ENCODE measurements at regions not wholly inside any gene's neighbourhood (a gene's known extent, or its start where the extent isn't known, plus 50 kb on each side); places are given as distances from the start of the nearest gene placed in this dataset.
A peak's percentile ranks its signal among the peaks of the same experiment; 100 is the strongest.

DNA sequence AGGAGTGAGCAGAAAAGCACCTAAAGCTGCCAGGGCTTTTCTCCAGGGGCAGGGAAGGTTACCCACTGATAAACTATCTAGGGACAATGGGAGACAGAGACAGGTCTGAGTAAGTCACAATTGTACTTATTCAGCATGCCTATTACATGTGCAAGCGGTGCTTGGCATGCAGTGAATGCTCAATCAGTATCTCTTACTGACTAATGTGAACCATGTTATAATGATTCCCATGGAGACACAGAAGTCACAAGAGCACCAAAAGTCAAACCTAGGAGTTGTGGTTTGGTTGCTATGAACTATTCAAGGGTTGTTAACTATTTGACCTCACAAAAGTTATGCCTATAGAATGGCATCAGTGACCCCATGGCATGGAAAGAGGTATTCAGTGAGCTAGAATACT is 50.0 kb upstream of the RASGRP1 start:
- H3K4me2 ChIP-seq (ENCODE audit: low read depth, low read length, poor library complexity, severe bottlenecking): no peak overlapping the region
- H3K36me3 ChIP-seq (ENCODE audit: insufficient read depth, low read length): no peaks in the 10 kb centered on the region
- DNase-seq: no peak
- H3K9me2 ChIP-seq (replicated peaks; ENCODE audit: insufficient read depth, low read length): no peaks in the 10 kb centered on the region
- H3K27me3 ChIP-seq (ENCODE audit: low read length): no peaks in the 10 kb centered on the region
- no peaks in the 10 kb centered on the region for H4K20me1 ChIP-seq (ENCODE audit: insufficient read depth, low read depth, low read length)
- H3K4me1 ChIP-seq (ENCODE audit: low read length): peaks cover 30% of the 10 kb centered on the region
- no peak overlapping the region for H2AFZ ChIP-seq (ENCODE audit: low read length)
- H3K27ac ChIP-seq (ENCODE audit: low read length): no peak overlapping the region
- H3K9me3 ChIP-seq (ENCODE audit: low read length): no peaks in the 10 kb centered on the region
- H3K4me3 ChIP-seq (ENCODE audit: low read length): no peak overlapping the region
- H3K9ac ChIP-seq (ENCODE audit: low read length): no peak overlapping the region
- no peaks in the 10 kb centered on the region for H3K79me2 ChIP-seq (ENCODE audit: low read length)

DNA sequence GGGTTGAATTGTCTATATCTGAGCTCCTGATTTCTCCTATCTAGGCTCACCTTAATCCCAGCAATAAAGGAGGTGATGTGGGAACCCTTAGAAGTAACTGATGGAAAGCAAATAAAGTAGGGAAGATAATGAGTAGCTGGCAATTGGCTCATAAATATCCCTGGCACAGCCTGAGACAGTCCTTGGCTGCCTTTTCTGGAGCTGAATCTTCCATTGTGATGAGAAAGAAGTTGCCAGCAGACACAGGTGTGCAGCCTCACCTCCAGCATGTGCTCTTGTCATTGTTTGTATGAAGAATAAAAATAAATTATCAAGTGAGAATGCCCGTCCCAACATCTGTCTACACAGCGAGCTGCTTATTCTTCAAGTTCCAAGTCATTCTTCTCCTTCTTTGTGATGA is 53.2 kb upstream of the RASGRP1 start:
- Histone ChIP-seq H3K9me2 (replicated peaks; ENCODE audit: insufficient read depth, low read length) (no peaks in the 10 kb centered on the region), H3K36me3 (ENCODE audit: insufficient read depth, low read length) (no peaks in the 10 kb centered on the region), H3K27ac (ENCODE audit: low read length) (no peak overlapping the region)

DNA sequence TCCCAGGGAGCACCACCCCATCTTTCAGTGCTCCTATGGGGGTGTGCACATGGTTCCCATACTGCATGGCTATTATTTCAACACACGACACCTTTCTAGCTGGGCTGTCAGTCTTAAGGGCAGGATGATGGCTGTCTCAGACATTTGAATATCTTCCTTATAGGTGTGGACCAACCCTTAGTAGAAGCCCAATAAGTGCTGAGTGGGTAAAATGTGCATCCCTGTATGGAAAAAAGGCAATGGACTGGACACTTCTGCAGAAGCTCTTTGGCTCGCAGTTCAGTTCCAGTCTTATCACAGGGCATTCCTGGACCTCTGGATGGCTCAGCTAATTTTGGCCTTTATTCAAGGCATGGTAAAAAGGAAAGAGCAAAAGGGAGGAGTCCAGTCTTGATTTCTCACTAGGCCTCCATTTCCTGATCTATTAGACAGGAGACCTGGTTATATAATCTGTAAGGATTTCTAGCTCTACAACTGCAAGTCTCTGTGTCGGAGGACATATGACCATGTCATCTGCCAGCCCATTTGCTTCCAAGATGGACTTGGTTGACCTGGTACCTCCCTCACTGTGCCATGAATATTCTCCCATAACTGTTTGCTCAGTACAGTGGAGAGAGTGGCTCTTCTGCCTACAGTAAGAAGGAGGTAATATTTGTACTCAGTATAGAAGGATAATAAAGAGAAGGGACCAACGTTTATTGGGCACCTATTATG is 53.8 kb upstream of the RASGRP1 start:
- Histone ChIP-seq H3K9me2 (replicated peaks; ENCODE audit: insufficient read depth, low read length) (no peaks in the 10 kb centered on the region), H3K4me3 (ENCODE audit: low read length) (no peak overlapping the region), H3K4me2 (ENCODE audit: low read depth, low read length, poor library complexity, severe bottlenecking) (no peak overlapping the region), H3K9ac (ENCODE audit: low read length) (no peak overlapping the region), H3K36me3 (ENCODE audit: insufficient read depth, low read length) (no peaks in the 10 kb centered on the region), H3K27me3 (ENCODE audit: low read length) (no peaks in the 10 kb centered on the region), H3K79me2 (ENCODE audit: low read length) (no peaks in the 10 kb centered on the region), H3K27ac (ENCODE audit: low read length) (no peak overlapping the region), H2AFZ (ENCODE audit: low read length) (no peak overlapping the region), H3K9me3 (ENCODE audit: low read length) (no peaks in the 10 kb centered on the region), H3K4me1 (ENCODE audit: low read length) (peaks cover 17% of the 10 kb centered on the region), H4K20me1 (ENCODE audit: insufficient read depth, low read depth, low read length) (no peaks in the 10 kb centered on the region)
- no peak for DNase-seq

More for the DNA sequence above, 53.2 kb upstream of the RASGRP1 start:
- Histone ChIP-seq H3K9ac (ENCODE audit: low read length) (no peak overlapping the region), H4K20me1 (ENCODE audit: insufficient read depth, low read depth, low read length) (no peaks in the 10 kb centered on the region), H3K4me3 (ENCODE audit: low read length) (no peak overlapping the region), H3K4me1 (ENCODE audit: low read length) (peaks cover 17% of the 10 kb centered on the region), H3K9me3 (ENCODE audit: low read length) (no peaks in the 10 kb centered on the region), H3K27me3 (ENCODE audit: low read length) (no peaks in the 10 kb centered on the region), H3K79me2 (ENCODE audit: low read length) (no peaks in the 10 kb centered on the region), H3K4me2 (ENCODE audit: low read depth, low read length, poor library complexity, severe bottlenecking) (no peak overlapping the region), H2AFZ (ENCODE audit: low read length) (no peak overlapping the region)
- no peak for DNase-seq

DNA sequence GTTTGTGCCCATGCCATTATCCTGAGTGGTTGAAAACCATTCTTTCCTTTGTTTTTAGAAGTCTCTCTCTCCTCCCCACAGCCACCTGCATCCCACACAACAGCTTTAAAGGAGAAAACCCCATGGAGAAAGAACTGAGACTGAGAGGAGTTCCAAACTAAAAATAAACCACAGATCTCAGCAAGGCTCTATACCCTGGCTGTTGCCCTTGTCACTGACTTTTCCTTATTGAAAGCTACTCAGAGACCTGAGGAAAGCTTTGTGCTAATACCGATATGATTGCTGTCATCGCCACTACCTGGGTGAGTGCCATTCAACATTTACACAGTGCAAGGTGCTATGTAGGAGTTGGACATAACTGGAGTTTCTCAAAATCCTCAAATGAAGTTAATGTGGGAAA is 55.5 kb upstream of the RASGRP1 start:
- 0 out of 2 replicates have a peak overlapping the region, but pooled peaks have one; percentile 21 for H3K9ac ChIP-seq (ENCODE audit: low read length)
- H3K4me1 ChIP-seq (ENCODE audit: low read length): peaks cover 30% of the 10 kb centered on the region
- no peaks in the 10 kb centered on the region for H3K36me3 ChIP-seq (ENCODE audit: insufficient read depth, low read length)
- no peak overlapping the region for H3K4me3 ChIP-seq (ENCODE audit: low read length)
- H3K79me2 ChIP-seq (ENCODE audit: low read length): no peaks in the 10 kb centered on the region
- no peaks in the 10 kb centered on the region for H4K20me1 ChIP-seq (ENCODE audit: insufficient read depth, low read depth, low read length)
- no peaks in the 10 kb centered on the region for H3K27me3 ChIP-seq (ENCODE audit: low read length)
- no peaks in the 10 kb centered on the region for H3K9me3 ChIP-seq (ENCODE audit: low read length)
- DNase-seq: no peak
- no peak overlapping the region for H3K4me2 ChIP-seq (ENCODE audit: low read depth, low read length, poor library complexity, severe bottlenecking)
- H2AFZ ChIP-seq (ENCODE audit: low read length): no peak overlapping the region
- no peak overlapping the region for H3K27ac ChIP-seq (ENCODE audit: low read length)
- H3K9me2 ChIP-seq (replicated peaks; ENCODE audit: insufficient read depth, low read length): no peaks in the 10 kb centered on the region

DNA sequence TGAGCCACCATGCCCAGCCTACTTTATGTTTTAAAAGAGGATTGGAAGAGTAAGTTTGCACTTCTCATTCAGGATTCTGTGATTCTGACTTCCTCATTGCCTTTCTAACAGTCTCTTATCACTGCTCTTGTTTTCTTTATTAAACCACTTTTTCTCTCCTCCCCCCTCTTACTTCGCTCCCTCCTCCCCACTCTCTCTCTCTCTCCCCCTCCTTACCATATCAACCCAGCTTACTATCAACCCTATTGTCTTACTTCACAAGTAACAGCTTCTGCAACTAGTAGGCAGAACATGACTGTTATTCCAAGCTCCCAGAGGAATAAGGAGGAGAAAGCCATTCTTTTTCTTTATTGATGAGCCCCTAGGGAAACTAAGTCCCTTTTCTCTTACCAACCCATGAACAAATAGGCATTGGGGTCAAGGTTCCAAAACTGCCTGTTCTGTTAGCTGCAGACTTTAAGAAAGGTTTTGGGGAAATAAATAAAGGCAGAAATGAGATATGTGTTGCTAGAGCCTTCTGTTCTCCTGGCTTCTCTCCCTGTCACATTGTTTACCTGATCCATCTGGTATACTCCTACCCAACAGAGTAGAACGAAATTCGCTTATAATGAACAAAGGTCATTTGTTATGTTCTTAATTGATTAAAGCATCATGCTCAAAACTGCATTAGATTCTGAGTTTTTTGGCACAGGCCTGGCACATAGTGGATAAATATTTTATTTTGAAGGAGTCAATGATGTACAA is 56.4 kb upstream of the RASGRP1 start:
- H3K9me2 ChIP-seq (replicated peaks; ENCODE audit: insufficient read depth, low read length): no peaks in the 10 kb centered on the region
- no peaks in the 10 kb centered on the region for H3K27me3 ChIP-seq (ENCODE audit: low read length)
- no peak overlapping the region for H3K27ac ChIP-seq (ENCODE audit: low read length)
- H3K9ac ChIP-seq (ENCODE audit: low read length): peak overlapping the region; percentile 26; the same call in 1 of the 2 replicates
- H3K4me2 ChIP-seq (ENCODE audit: low read depth, low read length, poor library complexity, severe bottlenecking): no peak overlapping the region
- peaks cover 30% of the 10 kb centered on the region for H3K4me1 ChIP-seq (ENCODE audit: low read length)
- no peak for DNase-seq
- H3K36me3 ChIP-seq (ENCODE audit: insufficient read depth, low read length): no peaks in the 10 kb centered on the region
- H3K79me2 ChIP-seq (ENCODE audit: low read length): no peaks in the 10 kb centered on the region
- H2AFZ ChIP-seq (ENCODE audit: low read length): no peak overlapping the region
- no peaks in the 10 kb centered on the region for H4K20me1 ChIP-seq (ENCODE audit: insufficient read depth, low read depth, low read length)
- no peak overlapping the region for H3K4me3 ChIP-seq (ENCODE audit: low read length)
- H3K9me3 ChIP-seq (ENCODE audit: low read length): no peaks in the 10 kb centered on the region

DNA sequence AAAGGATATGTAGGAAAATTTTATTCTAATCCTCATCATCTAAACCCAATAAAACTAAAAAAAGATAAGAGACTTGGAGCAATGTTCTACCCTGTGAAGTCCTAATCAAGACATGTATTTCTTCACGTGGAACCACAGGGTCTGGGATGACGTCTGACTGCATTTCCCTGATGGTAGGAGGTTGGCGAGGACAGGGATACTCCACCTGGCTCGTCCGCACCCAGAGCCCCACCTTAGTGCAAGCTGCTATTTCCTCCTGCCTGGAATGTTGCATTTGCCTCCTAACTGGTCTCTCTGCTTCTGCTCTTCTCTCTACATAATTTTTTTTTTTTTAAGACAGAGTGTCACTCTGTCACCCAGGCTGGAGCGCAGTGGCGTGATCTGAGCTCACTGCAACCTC is 57.7 kb upstream of the RASGRP1 start:
- no peaks in the 10 kb centered on the region for H3K9me2 ChIP-seq (replicated peaks; ENCODE audit: insufficient read depth, low read length)
- no peaks in the 10 kb centered on the region for H3K27me3 ChIP-seq (ENCODE audit: low read length)
- no peaks in the 10 kb centered on the region for H3K79me2 ChIP-seq (ENCODE audit: low read length)
- H3K4me2 ChIP-seq (ENCODE audit: low read depth, low read length, poor library complexity, severe bottlenecking): no peak overlapping the region
- no peaks in the 10 kb centered on the region for H3K9me3 ChIP-seq (ENCODE audit: low read length)
- no peak overlapping the region for H3K9ac ChIP-seq (ENCODE audit: low read length)
- no peak overlapping the region for H2AFZ ChIP-seq (ENCODE audit: low read length)
- H3K36me3 ChIP-seq (ENCODE audit: insufficient read depth, low read length): no peaks in the 10 kb centered on the region
- H3K4me1 ChIP-seq (ENCODE audit: low read length): peaks cover 39% of the 10 kb centered on the region
- no peaks in the 10 kb centered on the region for H4K20me1 ChIP-seq (ENCODE audit: insufficient read depth, low read depth, low read length)
- no peak overlapping the region for H3K27ac ChIP-seq (ENCODE audit: low read length)
- no peak for DNase-seq
- no peak overlapping the region for H3K4me3 ChIP-seq (ENCODE audit: low read length)

DNA sequence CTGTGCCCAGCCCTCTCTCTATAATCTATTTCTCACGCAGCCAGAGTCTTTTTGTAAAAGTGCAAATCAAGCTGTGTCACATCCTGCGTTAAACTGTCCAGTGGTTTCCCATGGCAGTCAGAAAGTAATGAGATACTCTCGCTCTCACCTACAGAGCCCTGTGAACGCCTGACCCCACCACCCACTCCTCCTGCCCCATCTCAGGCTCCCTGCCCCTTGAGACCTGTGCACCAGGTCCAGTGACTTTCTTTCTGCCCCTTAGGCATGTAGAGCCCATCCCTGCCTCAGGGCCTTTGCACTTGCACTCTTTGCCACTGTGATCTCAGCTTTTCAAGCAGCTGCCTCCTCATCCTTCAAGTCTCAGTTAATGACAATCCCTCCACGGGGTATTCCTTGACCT is 58.3 kb upstream of the RASGRP1 start:
- H3K4me2 ChIP-seq (ENCODE audit: low read depth, low read length, poor library complexity, severe bottlenecking): no peak overlapping the region
- no peaks in the 10 kb centered on the region for H3K79me2 ChIP-seq (ENCODE audit: low read length)
- H3K36me3 ChIP-seq (ENCODE audit: insufficient read depth, low read length): no peaks in the 10 kb centered on the region
- no peak for DNase-seq
- no peaks in the 10 kb centered on the region for H3K27me3 ChIP-seq (ENCODE audit: low read length)
- no peak overlapping the region for H3K4me3 ChIP-seq (ENCODE audit: low read length)
- no peak overlapping the region for H2AFZ ChIP-seq (ENCODE audit: low read length)
- no peaks in the 10 kb centered on the region for H4K20me1 ChIP-seq (ENCODE audit: insufficient read depth, low read depth, low read length)
- H3K9ac ChIP-seq (ENCODE audit: low read length): no peak overlapping the region
- H3K9me3 ChIP-seq (ENCODE audit: low read length): no peaks in the 10 kb centered on the region
- H3K27ac ChIP-seq (ENCODE audit: low read length): no peak overlapping the region
- peaks cover 39% of the 10 kb centered on the region for H3K4me1 ChIP-seq (ENCODE audit: low read length)
- no peaks in the 10 kb centered on the region for H3K9me2 ChIP-seq (replicated peaks; ENCODE audit: insufficient read depth, low read length)

DNA sequence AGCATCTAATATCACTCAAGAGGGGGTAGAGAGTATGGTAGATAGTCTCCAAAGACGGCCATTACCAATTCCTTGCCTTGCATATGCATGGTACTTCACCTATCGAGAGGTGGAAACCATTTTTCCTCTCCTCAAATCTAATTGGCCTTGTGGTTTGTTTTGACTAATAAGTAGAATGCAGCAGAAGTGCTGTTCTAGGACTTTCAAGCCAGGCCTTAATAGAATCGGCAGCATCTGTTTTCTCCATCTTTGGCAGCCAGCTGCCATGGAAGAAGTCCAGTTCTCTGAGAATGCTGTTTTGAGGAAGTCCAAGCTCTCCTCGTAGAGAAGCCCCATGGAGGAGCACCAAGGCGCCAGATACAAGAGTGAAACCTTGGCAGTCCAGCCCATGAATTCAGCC is 59.1 kb upstream of the RASGRP1 start:
- H3K9ac ChIP-seq (ENCODE audit: low read length): no peak overlapping the region
- H2AFZ ChIP-seq (ENCODE audit: low read length): peak overlapping the region; percentile 44; the same call in 1 of the 2 replicates
- no peak overlapping the region for H3K4me3 ChIP-seq (ENCODE audit: low read length)
- H3K4me2 ChIP-seq (ENCODE audit: low read depth, low read length, poor library complexity, severe bottlenecking): no peak overlapping the region
- no peaks in the 10 kb centered on the region for H3K27me3 ChIP-seq (ENCODE audit: low read length)
- no peaks in the 10 kb centered on the region for H3K9me3 ChIP-seq (ENCODE audit: low read length)
- no peaks in the 10 kb centered on the region for H4K20me1 ChIP-seq (ENCODE audit: insufficient read depth, low read depth, low read length)
- no peak for DNase-seq
- H3K4me1 ChIP-seq (ENCODE audit: low read length): peaks cover 39% of the 10 kb centered on the region
- no peaks in the 10 kb centered on the region for H3K9me2 ChIP-seq (replicated peaks; ENCODE audit: insufficient read depth, low read length)
- H3K79me2 ChIP-seq (ENCODE audit: low read length): no peaks in the 10 kb centered on the region
- no peaks in the 10 kb centered on the region for H3K36me3 ChIP-seq (ENCODE audit: insufficient read depth, low read length)
- H3K27ac ChIP-seq (ENCODE audit: low read length): no peak overlapping the region

Measured in Karpas-422 (cell line).